ENCODE measurements at regions not wholly inside any gene's neighbourhood (a gene's known extent, or its start where the extent isn't known, plus 50 kb on each side); places are given as distances from the start of the nearest gene placed in this dataset.

GRCh38 chr2:193869564-193869963 lies 1674.8 kb upstream of the TMEFF2 start:
- intact Hi-C loops (cut with micrococcal nuclease; ENCODE audit: unreplicated experiment) = no loop called here
- no peaks in the 10 kb centered on the region for H4K20me1 ChIP-seq (ENCODE audit: insufficient read depth)
- H3K27ac ChIP-seq = no peak overlapping the region
- H3F3A ChIP-seq (ENCODE audit: insufficient read depth, low read depth) = no peaks in the 10 kb centered on the region
- no TSS peak for BruUV-seq (replicated peaks)
- ChIA-PET CTCF (no interaction called here), POLR2A (ENCODE audit: unreplicated experiment) (no interaction called here)
- TF ChIP-seq EZH2 (IDR thresholded peaks at IDR 0.05; ENCODE audit: low read depth) (no peak), CTCF (conservative IDR thresholded peaks at IDR 0.05) (no peak)
- H2AFZ ChIP-seq = no peak overlapping the region
- no peaks in the 10 kb centered on the region for H3K27me3 ChIP-seq (ENCODE audit: insufficient read depth, low read depth)
- H3K79me2 ChIP-seq (ENCODE audit: low read depth) = no peaks in the 10 kb centered on the region
- no peak overlapping the region for H3K4me2 ChIP-seq
- H3K9me3 ChIP-seq (ENCODE audit: insufficient read depth, low read depth) = no peaks in the 10 kb centered on the region
- H3K9me2 ChIP-seq (ENCODE audit: insufficient read depth) = no peaks in the 10 kb centered on the region
- H3K4me1 ChIP-seq (replicated peaks; ENCODE audit: insufficient read depth) = no peaks in the 10 kb centered on the region
- no peak overlapping the region for H3K4me3 ChIP-seq
- DNase-seq = no peak
- no peaks in the 10 kb centered on the region for H3K36me3 ChIP-seq (ENCODE audit: low read depth)

GRCh38 chr2:193868833-193869232 lies 1674.1 kb upstream of the TMEFF2 start:
- H3K36me3 ChIP-seq (ENCODE audit: low read depth) = no peaks in the 10 kb centered on the region
- POLR2A ChIA-PET (ENCODE audit: unreplicated experiment) = no interaction called here
- no peak overlapping the region for H2AFZ ChIP-seq
- no peaks in the 10 kb centered on the region for H3K9me2 ChIP-seq (ENCODE audit: insufficient read depth)
- no peaks in the 10 kb centered on the region for H3F3A ChIP-seq (ENCODE audit: insufficient read depth, low read depth)
- no peak overlapping the region for H3K4me2 ChIP-seq
- CTCF ChIA-PET = no interaction called here
- TF ChIP-seq EZH2 (IDR thresholded peaks at IDR 0.05; ENCODE audit: low read depth) (no peak), CTCF (conservative IDR thresholded peaks at IDR 0.05) (no peak)
- no peaks in the 10 kb centered on the region for H3K27me3 ChIP-seq (ENCODE audit: insufficient read depth, low read depth)
- H3K27ac ChIP-seq = no peak overlapping the region
- no peaks in the 10 kb centered on the region for H3K79me2 ChIP-seq (ENCODE audit: low read depth)
- no peaks in the 10 kb centered on the region for H4K20me1 ChIP-seq (ENCODE audit: insufficient read depth)
- H3K4me1 ChIP-seq (replicated peaks; ENCODE audit: insufficient read depth) = no peaks in the 10 kb centered on the region
- DNase-seq = no peak
- H3K4me3 ChIP-seq = no peak overlapping the region
- H3K9me3 ChIP-seq (ENCODE audit: insufficient read depth, low read depth) = no peaks in the 10 kb centered on the region
- no TSS peak for BruUV-seq (replicated peaks)
- intact Hi-C loops (cut with micrococcal nuclease; ENCODE audit: unreplicated experiment) = no loop called here

GRCh38 chr2:193868132-193868531 lies 1673.4 kb upstream of the TMEFF2 start:
- no peaks in the 10 kb centered on the region for H3K4me1 ChIP-seq (replicated peaks; ENCODE audit: insufficient read depth)
- no peak overlapping the region for H3K4me3 ChIP-seq
- ChIA-PET CTCF (no interaction called here), POLR2A (ENCODE audit: unreplicated experiment) (no interaction called here)
- H4K20me1 ChIP-seq (ENCODE audit: insufficient read depth) = no peaks in the 10 kb centered on the region
- no TSS peak for BruUV-seq (replicated peaks)
- no peaks in the 10 kb centered on the region for H3K36me3 ChIP-seq (ENCODE audit: low read depth)
- no peak overlapping the region for H2AFZ ChIP-seq
- no peak overlapping the region for H3K4me2 ChIP-seq
- TF ChIP-seq CTCF (conservative IDR thresholded peaks at IDR 0.05) (no peak), EZH2 (IDR thresholded peaks at IDR 0.05; ENCODE audit: low read depth) (no peak)
- no peak for DNase-seq
- H3F3A ChIP-seq (ENCODE audit: insufficient read depth, low read depth) = no peaks in the 10 kb centered on the region
- H3K9me2 ChIP-seq (ENCODE audit: insufficient read depth) = no peaks in the 10 kb centered on the region
- H3K79me2 ChIP-seq (ENCODE audit: low read depth) = no peaks in the 10 kb centered on the region
- H3K27me3 ChIP-seq (ENCODE audit: insufficient read depth, low read depth) = no peaks in the 10 kb centered on the region
- H3K9me3 ChIP-seq (ENCODE audit: insufficient read depth, low read depth) = no peaks in the 10 kb centered on the region
- H3K27ac ChIP-seq = no peak overlapping the region
- intact Hi-C loops (cut with micrococcal nuclease; ENCODE audit: unreplicated experiment) = no loop called here

Data from PC-9 (cell line).